ENCODE measurements at regions not wholly inside any gene's neighbourhood (a gene's known extent, or its start where the extent isn't known, plus 50 kb on each side); places are given as distances from the start of the nearest gene placed in this dataset.

- Histone ChIP-seq H3K27ac (ENCODE audit: insufficient read depth, low read length) (no peak overlapping the region), H2AFZ (ENCODE audit: low read length) (no peak overlapping the region), H3K4me2 (ENCODE audit: extremely low read depth, insufficient read depth, low read length) (no peak overlapping the region), H4K20me1 (ENCODE audit: control insufficient read depth, extremely low read depth, insufficient read depth, low read length) (no peaks in the 10 kb centered on the region), H3K79me2 (ENCODE audit: control insufficient read depth, insufficient read depth, low read length) (no peaks in the 10 kb centered on the region), H3K9me3 (ENCODE audit: control insufficient read depth, insufficient read depth, low read depth, low read length) (no peaks in the 10 kb centered on the region), H3K36me3 (ENCODE audit: control insufficient read depth, insufficient read depth, low read length) (no peaks in the 10 kb centered on the region), H3K9ac (ENCODE audit: insufficient read depth, low read length) (no peak overlapping the region), H3K4me1 (ENCODE audit: control insufficient read depth, extremely low read depth, insufficient read depth, low read length) (no peaks in the 10 kb centered on the region), H3K4me3 (replicated peaks in 1 of 4; ENCODE audit: control extremely low read depth in 1 of 4, insufficient read depth in 1 of 4, low read depth in 3 of 4, low read length in 4 of 4) (no peak overlapping the region), H3K27me3 (ENCODE audit: control insufficient read depth, insufficient read depth, low read length) (no peaks in the 10 kb centered on the region)
- TF ChIP-seq CTCF (conservative IDR thresholded peaks at IDR 0.05 in 1 of 2, IDR thresholded peaks at IDR 0.05 in 1 of 2; ENCODE audit: low read depth in 1 of 2, low read length in 2 of 2) (no peak), EZH2 (IDR thresholded peaks at IDR 0.05; ENCODE audit: low read length, missing control alignments) (no peak)
- DNase-seq (ENCODE audit: low read depth in 2 of 2): no peak
These were observed 219.2 kb upstream of the RASGEF1B start for GRCh38 chr4:81690871-81691270.

GRCh38 chr4:81688085-81688484 is 216.4 kb upstream of the RASGEF1B start:
- Histone ChIP-seq H3K4me2 (ENCODE audit: extremely low read depth, insufficient read depth, low read length) (no peak overlapping the region), H3K4me3 (replicated peaks in 1 of 4; ENCODE audit: control extremely low read depth in 1 of 4, insufficient read depth in 1 of 4, low read depth in 3 of 4, low read length in 4 of 4) (no peak overlapping the region), H2AFZ (ENCODE audit: low read length) (no peak overlapping the region), H3K36me3 (ENCODE audit: control insufficient read depth, insufficient read depth, low read length) (no peaks in the 10 kb centered on the region), H4K20me1 (ENCODE audit: control insufficient read depth, extremely low read depth, insufficient read depth, low read length) (no peaks in the 10 kb centered on the region), H3K9me3 (ENCODE audit: control insufficient read depth, insufficient read depth, low read depth, low read length) (no peaks in the 10 kb centered on the region), H3K27me3 (ENCODE audit: control insufficient read depth, insufficient read depth, low read length) (no peaks in the 10 kb centered on the region), H3K9ac (ENCODE audit: insufficient read depth, low read length) (no peak overlapping the region), H3K79me2 (ENCODE audit: control insufficient read depth, insufficient read depth, low read length) (no peaks in the 10 kb centered on the region), H3K27ac (ENCODE audit: insufficient read depth, low read length) (no peak overlapping the region), H3K4me1 (ENCODE audit: control insufficient read depth, extremely low read depth, insufficient read depth, low read length) (no peaks in the 10 kb centered on the region)
- peak in 1 of 2 donors; percentile 29 for DNase-seq (ENCODE audit: low read depth in 2 of 2)
- TF ChIP-seq CTCF (conservative IDR thresholded peaks at IDR 0.05 in 1 of 2, IDR thresholded peaks at IDR 0.05 in 1 of 2; ENCODE audit: low read depth in 1 of 2, low read length in 2 of 2) (peak; percentile 9 to 37), EZH2 (IDR thresholded peaks at IDR 0.05; ENCODE audit: low read length, missing control alignments) (no peak)

- Histone ChIP-seq H3K4me1 (ENCODE audit: control insufficient read depth, extremely low read depth, insufficient read depth, low read length) (no peaks in the 10 kb centered on the region), H3K27me3 (ENCODE audit: control insufficient read depth, insufficient read depth, low read length) (no peaks in the 10 kb centered on the region), H3K9ac (ENCODE audit: insufficient read depth, low read length) (no peak overlapping the region), H4K20me1 (ENCODE audit: control insufficient read depth, extremely low read depth, insufficient read depth, low read length) (no peaks in the 10 kb centered on the region), H3K27ac (ENCODE audit: insufficient read depth, low read length) (no peak overlapping the region), H3K9me3 (ENCODE audit: control insufficient read depth, insufficient read depth, low read depth, low read length) (no peaks in the 10 kb centered on the region), H2AFZ (ENCODE audit: low read length) (no peak overlapping the region), H3K4me3 (replicated peaks in 1 of 4; ENCODE audit: control extremely low read depth in 1 of 4, insufficient read depth in 1 of 4, low read depth in 3 of 4, low read length in 4 of 4) (no peak overlapping the region), H3K36me3 (ENCODE audit: control insufficient read depth, insufficient read depth, low read length) (no peaks in the 10 kb centered on the region), H3K79me2 (ENCODE audit: control insufficient read depth, insufficient read depth, low read length) (no peaks in the 10 kb centered on the region), H3K4me2 (ENCODE audit: extremely low read depth, insufficient read depth, low read length) (no peak overlapping the region)
- no peak for DNase-seq (ENCODE audit: low read depth in 2 of 2)
- no peak for TF ChIP-seq EZH2 (IDR thresholded peaks at IDR 0.05; ENCODE audit: low read length, missing control alignments)
- no peak for TF ChIP-seq CTCF (conservative IDR thresholded peaks at IDR 0.05 in 1 of 2, IDR thresholded peaks at IDR 0.05 in 1 of 2; ENCODE audit: low read depth in 1 of 2, low read length in 2 of 2)
These were observed 215.8 kb upstream of the RASGEF1B start for GRCh38 chr4:81687471-81687870.
